Hindlimb muscle (tissue), 1 donor: ENCODE measurements at regions not wholly inside any gene's neighbourhood (a gene's known extent, or its start where the extent isn't known, plus 50 kb on each side); places are given as distances from the start of the nearest gene placed in this dataset.

Source experiments
- DNase-seq: peaks from one replicate; pipeline ENCODE4 v3.0.0-alpha.2; 2013

DNA sequence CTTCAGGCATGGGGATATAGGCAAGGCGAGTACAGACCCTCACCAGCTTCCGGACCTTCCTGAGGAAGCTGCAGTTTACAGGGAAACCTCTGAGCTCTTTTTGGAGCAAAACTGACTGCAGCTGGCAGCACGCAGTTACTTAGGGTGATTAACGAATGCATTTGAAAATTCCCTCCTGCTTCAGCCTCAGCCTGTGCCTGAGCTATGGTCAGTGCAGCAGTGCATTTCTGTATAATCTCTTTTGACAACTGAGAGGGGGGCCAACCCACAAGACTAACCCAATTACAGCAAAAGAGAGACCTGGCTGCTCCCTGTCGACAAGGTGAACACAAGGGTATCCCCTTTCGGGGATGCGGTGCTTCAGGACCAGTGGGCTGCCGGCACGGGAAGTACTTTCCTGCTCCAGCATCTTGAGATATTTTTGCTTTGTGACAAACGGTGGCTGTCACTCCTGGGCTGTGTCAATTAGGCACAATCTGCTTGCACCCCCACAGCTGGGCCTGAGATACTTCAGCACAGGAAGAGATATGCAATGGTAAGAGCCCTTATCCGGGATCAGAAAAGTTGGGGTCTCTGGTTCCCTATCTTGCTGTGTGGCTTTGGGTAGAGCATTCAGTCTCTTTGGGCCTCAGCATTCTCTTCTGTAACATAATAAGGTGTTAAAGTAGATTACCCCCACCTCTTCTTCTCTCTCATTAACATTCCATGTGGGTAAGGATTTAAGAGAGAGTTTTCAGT is 141.0 kb downstream of the TMEM17 start:
- no peak for DNase-seq

DNA sequence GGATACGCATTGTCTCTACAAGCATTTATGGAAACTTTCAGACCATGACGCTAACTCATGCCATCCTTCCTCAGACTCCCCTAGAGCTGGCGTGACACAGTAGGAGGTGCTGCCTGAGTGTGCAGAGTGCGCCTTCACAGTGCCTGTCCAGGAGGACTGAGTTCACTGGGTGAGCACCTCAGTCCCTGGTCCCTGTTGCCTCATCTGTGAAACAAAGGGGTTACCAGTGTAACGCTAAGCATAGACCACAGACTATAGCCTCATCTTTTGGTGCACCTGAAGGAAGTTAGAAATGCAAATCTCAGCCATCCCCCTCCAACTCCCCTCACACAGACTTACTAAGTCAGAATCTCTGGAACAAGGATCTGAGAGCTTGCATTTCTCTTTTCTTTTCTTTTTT is 142.8 kb downstream of the TMEM17 start:
- DNase-seq: no peak

DNA sequence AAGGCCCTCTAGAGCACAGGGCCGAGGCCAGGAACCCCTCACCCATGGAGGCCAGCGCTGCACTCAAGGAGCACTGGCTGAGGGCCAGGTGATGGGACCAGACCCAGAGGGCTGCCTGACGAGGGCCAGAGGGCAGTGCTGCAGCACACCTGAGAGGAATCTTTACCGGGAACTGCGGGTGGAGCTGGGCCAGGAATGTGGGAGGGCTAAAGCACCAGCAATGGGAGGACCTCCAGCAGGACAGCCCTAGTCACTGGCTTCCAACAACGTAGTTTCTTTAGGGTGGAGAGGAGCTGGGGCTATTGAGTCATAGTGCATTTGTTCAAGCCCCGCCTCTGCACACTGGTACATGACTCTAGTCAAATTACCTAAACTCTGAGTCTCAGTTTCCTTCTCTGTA is 143.4 kb downstream of the TMEM17 start:
- no peak for DNase-seq

DNA sequence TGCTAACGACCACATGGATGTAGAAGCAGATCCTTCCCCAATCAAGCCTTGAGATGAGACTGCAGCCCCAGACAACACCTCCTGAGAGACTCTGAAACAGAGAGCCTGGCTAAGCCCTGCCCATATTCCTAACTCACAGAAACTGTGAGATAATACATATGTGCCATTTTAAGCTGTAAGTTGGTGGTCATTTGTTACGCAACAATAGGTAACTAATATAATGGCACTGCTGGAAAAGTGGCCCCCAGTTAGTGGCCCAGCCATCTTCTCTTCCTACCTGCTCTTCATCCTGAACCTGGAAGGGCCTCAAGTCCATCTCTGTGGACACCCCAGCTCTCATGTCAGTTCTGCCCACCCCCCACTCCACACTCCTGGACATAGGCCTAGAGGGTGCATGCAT is 144.0 kb downstream of the TMEM17 start:
- DNase-seq: no peak

DNA sequence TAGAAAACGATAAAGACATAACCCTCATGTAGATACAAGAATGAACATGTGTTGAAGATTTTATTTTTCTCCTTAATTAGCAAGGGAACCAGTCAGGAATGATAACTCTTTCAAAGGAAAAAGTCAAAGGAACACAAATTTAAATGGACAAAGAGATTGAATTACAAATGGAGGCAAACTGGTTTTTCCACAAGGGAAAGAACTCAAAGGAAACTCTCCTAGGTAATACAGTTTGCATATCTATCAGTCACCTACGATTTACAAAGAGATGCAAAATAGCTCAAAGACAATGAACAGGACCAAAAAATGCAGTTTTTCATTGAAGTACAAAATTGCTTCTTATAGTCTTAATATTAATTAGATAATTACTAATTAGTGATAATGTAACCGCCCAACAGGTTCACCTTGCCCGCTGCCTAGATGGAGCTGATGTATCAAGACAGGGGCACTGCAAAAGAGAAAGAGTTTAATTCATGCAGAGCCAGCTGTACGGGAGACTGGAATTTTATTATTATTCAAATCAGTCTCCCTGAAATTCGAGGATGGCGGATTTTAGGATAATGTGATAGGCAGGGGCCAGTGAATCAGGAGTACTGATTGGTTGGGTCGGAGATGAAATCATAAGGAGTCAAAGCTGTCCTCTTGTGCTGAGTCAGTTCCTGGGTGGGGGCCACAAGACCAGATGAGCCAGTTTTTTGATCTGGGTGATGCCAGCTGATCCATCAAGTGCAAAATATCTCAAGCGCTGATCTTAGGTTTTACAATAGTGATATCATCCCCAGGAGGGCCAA is 151.0 kb downstream of the TMEM17 start:
- no peak for DNase-seq

DNA sequence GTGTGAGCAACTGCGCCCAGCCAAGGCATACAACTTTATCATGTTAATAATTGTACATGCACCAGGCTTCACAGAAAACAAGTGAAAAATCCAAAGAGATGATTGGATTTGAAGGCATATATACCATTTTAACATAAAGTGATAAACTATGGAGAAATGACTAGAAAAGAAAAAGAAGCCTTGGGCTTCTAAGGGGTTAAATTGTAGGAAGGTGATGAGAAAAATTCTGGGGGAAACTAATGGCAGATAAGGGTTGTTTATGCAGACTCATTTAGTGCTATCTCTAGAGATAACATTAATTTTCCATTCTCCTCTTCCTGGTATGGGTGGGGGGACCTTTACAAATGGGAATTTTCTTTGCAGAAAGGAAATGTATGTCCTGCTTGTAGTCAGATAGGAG is 154.0 kb downstream of the TMEM17 start:
- DNase-seq: no peak

DNA sequence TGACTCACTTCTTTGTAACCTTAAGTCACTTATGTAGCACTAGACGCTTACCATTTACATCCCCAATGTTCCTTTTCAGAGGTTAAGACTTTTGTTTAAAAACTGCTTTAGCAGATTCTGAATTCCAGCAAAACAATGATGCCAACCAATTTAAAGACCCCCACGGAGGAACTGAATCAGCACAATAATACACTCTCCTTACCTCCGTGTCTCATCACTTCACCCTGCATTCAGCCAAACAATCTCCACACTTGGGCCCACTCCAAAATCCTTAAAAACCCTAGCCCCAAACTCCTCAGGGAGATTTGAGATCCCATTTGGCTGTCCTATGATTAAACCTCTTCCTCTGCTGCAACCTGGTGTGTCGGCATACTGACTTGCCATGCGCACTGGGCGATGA is 153.9 kb downstream of the B3GNT2 start:
- DNase-seq: no peak

DNA sequence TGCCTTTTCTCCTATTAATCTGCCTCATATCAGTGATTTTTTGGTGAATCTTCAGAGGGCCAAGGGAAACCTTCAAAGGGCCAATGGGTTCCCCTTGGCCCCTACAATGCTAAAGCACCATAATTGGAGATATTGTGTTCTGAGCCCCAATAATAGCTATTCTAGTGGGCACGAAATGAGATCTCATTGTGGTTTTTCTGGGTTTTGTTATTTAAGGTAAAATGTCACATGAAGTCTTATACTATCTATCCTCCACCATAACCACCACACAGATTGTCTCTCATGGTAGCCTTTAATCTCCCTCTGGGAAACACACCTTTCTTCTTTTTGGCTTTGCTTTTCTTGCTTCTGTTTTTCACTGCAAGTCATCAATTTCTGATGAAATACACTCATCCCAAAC is 152.8 kb downstream of the B3GNT2 start:
- DNase-seq: no peak

DNA sequence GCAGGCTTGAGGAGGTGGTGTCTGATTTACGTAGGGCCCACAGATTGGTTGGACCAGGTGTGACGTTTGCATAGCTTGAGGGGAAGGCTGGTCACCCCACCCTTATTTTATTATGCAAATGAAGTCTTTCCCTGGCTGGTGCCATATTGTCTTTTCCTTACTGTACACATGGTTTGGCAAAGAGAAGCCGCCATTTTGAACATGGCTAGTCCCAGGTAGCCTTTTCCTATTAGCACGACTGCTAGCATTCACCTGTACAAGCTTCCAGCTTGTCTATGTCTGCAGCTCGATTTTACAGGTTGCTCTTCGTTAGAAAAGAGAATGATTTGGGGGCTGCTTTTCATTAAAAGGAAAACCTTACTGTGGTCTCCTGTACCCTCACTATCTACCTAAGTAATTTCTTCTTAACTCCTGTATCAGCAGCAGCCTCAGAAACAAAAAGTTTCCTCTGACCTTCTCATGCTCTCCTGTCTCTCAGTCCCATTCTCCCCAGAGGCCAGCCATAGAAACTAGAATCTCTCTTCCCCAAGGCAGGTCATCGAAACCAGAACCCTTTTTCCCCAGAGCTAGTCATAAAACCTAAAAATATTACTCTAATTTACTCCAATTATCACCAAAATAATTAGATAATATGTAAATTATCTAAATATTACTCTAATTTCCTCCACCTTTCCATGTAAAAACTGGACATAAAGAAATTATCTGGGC is 151.8 kb downstream of the B3GNT2 start:
- no peak for DNase-seq

DNA sequence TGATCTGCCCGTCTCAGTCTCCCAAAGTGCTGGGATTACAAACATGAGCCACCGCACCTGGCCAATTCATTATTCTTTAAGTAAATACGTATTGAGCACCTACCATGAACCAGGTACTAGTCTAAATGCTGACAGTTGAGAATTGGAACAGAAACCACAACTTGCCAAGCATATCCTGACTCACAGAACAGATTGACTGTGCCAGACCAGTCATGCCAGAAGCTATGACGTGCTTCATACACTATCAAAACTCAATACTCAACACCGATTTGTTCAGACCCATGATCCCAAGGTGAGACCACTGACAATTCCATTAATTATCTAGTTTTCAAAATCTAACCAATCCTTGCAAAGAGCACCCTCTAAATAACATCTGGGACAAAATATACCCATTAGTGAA is 148.6 kb downstream of the B3GNT2 start:
- DNase-seq: no peak

DNA sequence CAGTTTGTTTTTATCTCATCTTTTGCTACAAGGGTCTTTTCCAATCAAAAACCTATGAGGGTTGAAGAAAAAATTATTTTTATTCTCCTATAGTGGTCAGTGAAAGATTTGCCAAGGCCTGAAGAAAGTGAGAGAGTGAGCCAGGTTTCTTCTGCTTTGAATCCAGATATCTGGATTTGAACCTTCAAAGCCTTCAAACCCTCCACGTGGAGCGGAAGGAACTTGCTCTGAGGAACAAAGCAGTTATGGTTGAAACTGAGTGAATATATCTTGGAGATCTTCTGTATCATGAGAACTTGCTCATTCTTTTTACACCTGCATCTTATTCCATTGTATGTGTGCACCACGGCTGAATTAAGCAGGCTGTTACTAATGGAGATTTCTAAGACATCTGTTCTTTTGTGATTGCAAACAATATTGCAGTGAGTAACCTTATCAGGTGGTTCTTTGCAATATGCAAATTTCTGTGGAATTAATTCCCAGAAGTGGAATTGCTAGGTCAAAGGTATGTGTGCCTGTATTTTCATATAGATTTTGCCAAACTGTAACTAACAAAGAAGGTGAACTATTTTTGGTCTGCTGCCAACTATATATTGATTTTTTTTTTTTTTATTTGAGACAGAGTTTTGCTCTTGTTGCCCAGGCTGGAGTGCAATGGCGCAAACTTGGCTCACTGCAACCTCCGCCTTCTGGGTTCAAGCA is 147.9 kb downstream of the B3GNT2 start:
- no peak for DNase-seq

DNA sequence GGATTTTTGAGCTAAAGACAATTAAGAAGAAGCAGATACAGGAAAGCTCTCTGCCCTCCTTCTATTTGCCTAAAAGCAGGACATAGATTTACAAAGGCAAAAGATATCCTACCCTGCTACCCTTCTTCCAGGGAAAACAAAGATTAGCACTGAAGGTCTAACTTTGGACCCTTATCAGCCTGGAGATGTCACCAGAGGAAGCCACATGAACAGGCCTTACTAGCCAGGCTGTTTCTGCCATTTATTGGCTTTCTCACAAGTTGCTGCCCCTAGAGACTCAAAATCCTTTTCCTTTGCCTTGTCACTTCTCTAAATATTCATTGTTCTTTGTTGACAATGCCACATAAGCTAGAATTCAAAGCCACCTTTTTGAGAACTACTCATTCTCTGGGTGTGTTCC is 147.3 kb downstream of the B3GNT2 start:
- no peak for DNase-seq

DNA sequence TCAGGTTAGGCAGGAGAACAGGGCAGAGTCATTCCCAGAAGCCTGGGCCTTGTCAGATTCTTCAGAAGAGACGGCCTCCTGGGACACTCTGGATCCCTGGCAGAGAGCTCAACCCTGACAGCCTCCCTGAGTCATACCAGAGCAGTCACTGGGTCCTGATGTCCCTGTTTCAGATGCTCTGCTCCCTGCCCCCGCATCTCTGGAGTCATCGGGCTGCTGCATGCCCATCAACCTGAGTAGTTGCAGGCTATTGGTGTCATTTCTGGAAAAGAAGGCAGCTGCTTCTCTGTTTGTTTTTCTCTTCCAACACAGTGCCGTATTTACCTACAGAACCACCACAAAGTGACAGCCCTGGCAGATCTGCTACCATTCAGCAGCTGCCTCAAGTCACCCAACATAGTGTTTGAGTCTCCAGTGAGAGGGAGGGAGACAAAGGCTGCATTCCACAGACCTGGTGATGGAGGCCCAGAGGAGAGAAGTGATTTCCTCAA is 145.1 kb downstream of the B3GNT2 start:
- DNase-seq: no peak

DNA sequence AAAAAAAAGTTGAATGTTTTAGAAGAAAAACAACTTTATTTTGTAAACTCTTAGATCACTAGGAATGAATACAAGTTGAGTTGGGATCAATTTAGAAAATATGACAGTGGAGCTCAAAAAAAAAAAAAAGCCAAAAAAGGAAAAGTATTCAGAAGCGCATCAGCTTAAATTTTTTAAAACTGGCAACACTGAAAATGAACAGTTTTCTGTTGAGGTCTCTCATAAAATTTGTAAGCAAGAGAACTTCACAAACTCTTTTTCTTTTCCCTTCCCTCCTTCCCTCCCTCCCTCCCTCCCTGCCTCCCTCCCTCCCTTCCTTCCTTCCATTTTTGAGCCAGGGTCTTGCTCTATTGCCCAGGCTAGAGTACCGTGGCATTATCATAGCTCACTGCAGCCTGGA is 143.9 kb downstream of the B3GNT2 start:
- DNase-seq: no peak

DNA sequence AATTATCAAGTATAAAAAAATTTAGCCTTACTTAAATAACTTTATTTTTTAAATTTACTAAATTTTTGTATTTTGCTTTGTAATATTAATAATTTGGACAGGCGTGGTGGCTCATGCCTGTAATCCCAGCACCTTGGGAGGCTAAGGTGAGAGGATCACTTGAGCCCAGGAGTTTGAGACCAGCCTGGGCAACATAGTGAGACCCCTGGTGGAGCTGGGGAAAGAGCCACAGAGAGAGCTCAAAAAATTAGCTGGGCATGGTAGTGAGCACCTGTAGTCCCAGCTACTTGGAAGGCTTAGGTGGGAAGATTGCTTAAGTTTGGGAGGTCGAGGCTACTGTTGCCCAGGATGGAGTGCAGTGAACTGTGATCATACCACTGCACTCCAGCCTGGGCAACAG is 143.5 kb downstream of the B3GNT2 start:
- DNase-seq: no peak

DNA sequence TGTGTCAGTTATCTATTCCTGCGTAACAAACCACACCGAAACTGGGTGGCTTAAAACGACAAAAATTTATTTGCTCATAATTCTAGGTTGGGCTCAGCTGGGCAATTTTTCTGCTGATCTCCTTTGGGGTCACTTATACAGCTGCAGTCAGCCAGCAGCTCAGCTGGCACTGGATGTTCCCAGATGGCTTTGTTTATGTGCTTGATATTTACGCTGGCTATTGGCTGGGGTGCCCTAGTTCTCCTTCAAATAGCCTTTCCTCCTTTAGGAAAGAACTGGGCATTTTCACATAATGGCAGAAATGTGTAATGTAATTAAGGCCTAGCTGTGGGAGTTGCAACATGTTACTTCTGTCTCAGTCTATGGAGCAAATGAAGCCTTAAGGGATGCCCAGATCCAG is 142.2 kb downstream of the B3GNT2 start:
- no peak for DNase-seq

DNA sequence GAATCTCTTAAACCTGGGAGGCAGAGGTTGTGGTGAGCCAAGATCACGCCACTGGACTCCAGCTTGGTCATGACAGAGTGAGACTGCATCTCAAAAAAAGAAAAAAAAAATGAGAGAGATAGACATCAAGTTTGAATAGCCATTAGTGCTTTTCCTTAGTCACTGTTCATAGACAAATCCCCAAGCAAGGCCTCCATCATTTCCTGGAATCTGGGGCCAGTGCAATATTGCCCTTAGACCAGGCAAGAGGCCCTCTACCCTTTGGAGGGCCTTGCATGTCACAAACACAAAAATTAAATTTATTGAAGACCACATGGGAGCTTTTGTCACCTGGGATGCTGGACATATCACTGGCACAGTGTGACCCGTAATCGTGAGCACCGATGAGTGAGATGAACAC is 141.5 kb downstream of the B3GNT2 start:
- DNase-seq: no peak

DNA sequence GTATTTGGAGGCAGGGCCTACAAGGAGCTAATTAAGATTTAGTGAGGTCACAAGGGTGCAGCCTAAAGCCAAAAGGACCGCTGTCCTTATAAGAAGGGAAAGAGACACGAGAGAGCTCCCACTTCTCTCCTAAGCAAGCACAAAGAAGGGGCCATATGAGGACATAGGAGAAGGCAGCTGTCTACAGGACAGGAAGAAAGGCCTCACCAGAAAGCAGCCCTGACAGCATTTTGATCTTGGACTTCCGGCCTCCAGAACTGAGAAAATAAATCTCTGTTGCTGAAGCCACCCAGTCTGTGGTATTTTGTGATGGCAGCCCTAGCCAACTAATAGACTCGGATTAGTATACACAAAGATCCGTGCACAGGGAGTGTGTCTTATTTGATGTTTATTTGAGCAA is 139.7 kb downstream of the B3GNT2 start:
- no peak for DNase-seq

DNA sequence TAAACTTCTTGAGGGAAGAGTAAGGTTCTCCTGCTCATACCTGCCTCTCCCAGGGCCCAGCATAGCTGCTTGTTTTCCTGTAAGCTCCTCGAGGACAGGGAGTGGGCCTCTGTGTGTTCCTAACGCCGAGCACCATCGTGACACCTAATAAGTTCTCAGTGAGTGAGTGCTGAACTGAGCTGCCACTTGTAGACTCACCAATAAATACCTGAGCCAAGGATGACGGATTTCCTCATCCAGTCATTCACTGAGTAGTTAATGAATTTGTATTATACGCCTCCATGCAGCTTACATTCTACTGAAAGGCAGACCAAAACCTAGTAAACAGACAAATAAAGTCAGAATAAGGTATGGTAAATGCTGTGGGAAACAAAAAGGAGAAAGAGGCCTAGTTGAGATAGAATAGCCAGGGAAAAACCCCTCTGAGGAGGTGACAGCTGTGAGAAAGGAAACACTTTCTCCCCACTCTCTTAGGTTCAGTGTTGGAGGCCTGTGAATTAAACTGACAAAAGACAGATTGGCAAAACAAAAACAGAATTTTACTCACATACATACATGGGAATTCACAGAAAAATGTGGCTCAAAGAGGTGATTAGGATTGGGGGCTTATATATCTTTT is 138.6 kb downstream of the B3GNT2 start:
- no peak for DNase-seq

DNA sequence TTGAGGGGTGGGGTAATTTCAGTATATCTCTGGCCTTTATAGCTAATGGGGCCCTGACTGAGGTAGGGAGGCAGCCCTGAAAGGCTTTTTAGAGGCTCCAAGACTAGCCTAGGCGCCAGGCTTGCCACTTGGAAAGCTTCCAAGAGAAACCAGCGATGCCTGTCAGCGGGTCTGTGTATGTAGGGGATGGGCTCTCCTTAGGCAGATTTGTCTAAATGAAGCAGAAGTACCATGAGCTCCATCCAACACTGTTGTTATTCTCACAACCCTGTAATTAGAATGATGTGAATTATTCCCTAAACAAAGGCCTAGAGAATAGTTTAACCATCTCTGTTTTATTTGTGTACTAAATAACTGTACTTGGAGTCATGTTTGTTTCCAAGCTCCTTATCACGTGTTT is 138.1 kb downstream of the B3GNT2 start:
- DNase-seq: no peak

DNA sequence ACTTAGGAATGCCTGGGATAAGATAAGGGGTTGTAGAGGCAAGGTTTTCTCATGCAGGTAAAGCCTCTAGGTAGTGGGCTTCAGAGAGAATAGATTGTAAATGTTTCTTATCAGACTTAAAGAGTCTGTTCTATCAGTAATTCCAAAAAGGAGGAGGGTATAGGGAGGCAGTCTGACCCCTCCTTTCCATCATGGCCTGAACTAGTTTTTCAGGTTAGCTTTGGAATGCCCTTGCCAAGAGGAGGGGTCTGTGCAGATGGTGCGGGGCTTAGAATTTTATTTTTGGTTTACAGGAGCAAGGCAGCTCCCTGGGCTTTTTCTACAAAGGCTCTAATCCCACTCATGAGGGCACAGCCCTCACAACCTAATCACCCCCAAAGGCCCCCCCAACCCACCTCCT is 135.0 kb downstream of the B3GNT2 start:
- DNase-seq: no peak

DNA sequence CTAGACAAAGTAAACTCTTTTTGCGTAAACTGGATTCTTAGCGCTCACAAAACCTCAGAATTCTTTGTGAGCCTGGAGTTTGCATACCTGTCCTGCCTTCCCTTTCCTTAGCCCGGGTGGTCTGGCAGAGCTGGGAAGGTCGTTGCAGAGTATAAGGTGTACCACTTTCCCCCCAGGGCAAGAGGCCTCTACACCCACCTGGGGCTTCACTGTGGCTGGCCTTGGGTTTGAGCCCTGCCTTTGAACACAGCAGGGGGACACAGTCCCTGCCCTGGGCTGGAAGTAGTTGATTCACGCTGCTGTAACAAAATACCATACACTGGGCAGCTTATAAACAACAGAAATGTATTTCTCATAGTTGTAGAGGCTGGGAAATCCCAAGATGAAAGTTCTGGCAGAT is 133.9 kb downstream of the B3GNT2 start:
- DNase-seq: no peak

DNA sequence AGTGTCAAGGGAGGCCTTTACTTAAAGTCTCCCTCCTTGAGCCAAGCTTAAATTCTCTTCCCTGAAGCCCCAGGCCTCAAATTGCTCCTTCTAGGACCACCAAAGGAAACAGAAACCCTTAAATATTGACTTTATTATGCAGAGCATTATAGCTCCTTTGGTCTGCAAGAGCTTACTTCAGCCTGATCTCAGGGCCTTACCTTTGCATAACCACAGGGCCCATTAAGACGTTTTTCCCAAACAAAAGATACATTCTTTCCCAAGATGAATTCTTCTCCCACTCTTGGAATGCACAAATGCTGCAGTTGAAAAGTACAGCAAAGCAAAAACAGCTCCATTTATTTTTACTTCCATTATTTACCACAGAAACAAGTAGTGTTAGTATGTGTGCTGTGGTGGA is 130.8 kb downstream of the B3GNT2 start:
- DNase-seq: no peak
